CD4-positive, alpha-beta T cell (primary cell): ENCODE measurements at regions not wholly inside any gene's neighbourhood (a gene's known extent, or its start where the extent isn't known, plus 50 kb on each side); places are given as distances from the start of the nearest gene placed in this dataset.

Experiments
- ATAC-seq: fragments of 200-7000 bp; cut with Tn5 transposase; one replicate; pipeline ENCODE4 v1.10.0; 2022; ENCODE audit warnings: mild to moderate bottlenecking; ENCODE audit not compliant: poor library complexity
- CTCF ChIA-PET: fragments of 350-600 bp; sonication (Branson Sonifier 250); formaldehyde crosslinking; loops from one replicate; lab custom pipeline; 2021; ENCODE audit warnings: antibody characterized with exemption, inconsistent platforms; lab: Charles Lee
- POLR2A ChIA-PET: fragments of 350-600 bp; sonication (Branson Sonifier 250); formaldehyde crosslinking; loops from one replicate; lab custom pipeline; 2021; ENCODE audit warnings: antibody characterized with exemption, inconsistent platforms; lab: Charles Lee
- DNase-seq, 14 experiments: peaks; one replicate each; pipeline ENCODE4 v3.0.0-alpha.2; 2013 to 2020; ENCODE audit warnings: mixed read lengths in 2 of 14
- H3K27ac ChIP-seq, 2 donors: one replicate each; pipeline versions ENCODE4 v1.5.1 to v1.7.0; 2013; ENCODE audit warnings: low read length in 2 of 2, low read depth in 1 of 2, mild to moderate bottlenecking in 1 of 2
- H3K27me3 ChIP-seq, 2 experiments: 1 replicate in 1 of 2; 2 replicates in 1 of 2; pipeline versions ENCODE4 v1.6.1 to v1.7.0; 2013; ENCODE audit warnings: low read length in 2 of 2, control low read depth in 1 of 2, mild to moderate bottlenecking in 1 of 2, moderate library complexity in 1 of 2; ENCODE audit not compliant: insufficient read depth in 2 of 2, control insufficient read depth in 1 of 2
- H3K36me3 ChIP-seq: one replicate; pipeline ENCODE4 v1.6.1; 2013; ENCODE audit warnings: low read length, control low read depth; ENCODE audit not compliant: insufficient read depth
- H3K4me1 ChIP-seq: one replicate; pipeline ENCODE4 v1.6.1; 2013; ENCODE audit warnings: low read length, control low read depth; ENCODE audit not compliant: insufficient read depth
- H3K4me3 ChIP-seq: one replicate; pipeline ENCODE4 v1.5.1; 2013; ENCODE audit warnings: mild to moderate bottlenecking, low read length, moderate library complexity
- H3K9me3 ChIP-seq, 2 experiments: 1 replicate in 1 of 2; 2 replicates in 1 of 2; pipeline versions ENCODE4 v1.6.1 to v1.7.0; 2013; ENCODE audit warnings: low read length in 2 of 2, mild to moderate bottlenecking in 2 of 2, control low read depth in 1 of 2, moderate library complexity in 1 of 2; ENCODE audit not compliant: control insufficient read depth in 1 of 2, insufficient read depth in 1 of 2
- H3K27ac Mint-ChIP-seq: one replicate; pipeline ENCODE4 v1.8.0; 2020; ENCODE audit warnings: mixed read lengths
- H3K27me3 Mint-ChIP-seq: one replicate; pipeline ENCODE4 v1.8.0; 2021; ENCODE audit warnings: mixed read lengths
- H3K36me3 Mint-ChIP-seq: one replicate; pipeline ENCODE4 v1.8.0; 2021; ENCODE audit warnings: low read depth, mixed read lengths
- H3K4me1 Mint-ChIP-seq: one replicate; pipeline ENCODE4 v1.8.0; 2021; ENCODE audit warnings: low read depth, mixed read lengths
- H3K4me3 Mint-ChIP-seq: one replicate; pipeline ENCODE4 v1.8.0; 2020; ENCODE audit warnings: mild to moderate bottlenecking, mixed read lengths
- H3K9me3 Mint-ChIP-seq: one replicate; pipeline ENCODE4 v1.8.0; 2020; ENCODE audit warnings: mixed read lengths
- intact Hi-C, 2 experiments: fragments of 100-400 bp; cut with DNase I in 1 of 2; cut with micrococcal nuclease in 1 of 2; formaldehyde crosslinking; loops; one replicate each; pipeline versions ENCODE4 v1.15.1 to v1.9.0; 2023 to 2025; cut with DNase I, micrococcal nuclease
- TF ChIP-seq, protein P1 (sequence below): fragments of 200-600 bp; IDR thresholded peaks from one replicate; pipeline ENCODE4 v1.8.0; 2022; ENCODE audit warnings: antibody characterized with exemption, mild to moderate bottlenecking

DNA sequence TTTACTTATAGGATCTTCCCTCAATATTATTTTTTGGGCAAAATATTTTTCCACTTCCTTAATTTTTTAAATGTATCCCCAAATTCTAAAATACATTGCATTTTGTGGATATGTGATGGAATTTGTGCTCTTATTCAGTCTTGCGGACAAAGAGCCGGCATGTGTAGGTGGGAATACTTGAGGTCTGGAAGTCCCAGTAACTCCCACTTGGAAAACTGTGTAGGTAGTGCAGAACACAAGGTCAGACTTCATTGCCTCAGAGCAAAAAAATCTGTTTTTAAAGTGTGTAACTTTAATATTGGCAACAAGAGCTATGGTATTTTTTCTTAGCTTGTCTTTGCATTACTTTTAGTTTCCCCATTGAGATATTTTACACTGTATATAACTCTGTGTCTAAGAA lies 68.5 kb upstream of the SEMA3A start:
- intact Hi-C loops = no loop called here
- DNase-seq (no peak), ATAC-seq (no peak)
- Mint-ChIP-seq H3K4me1 (no peaks in the 10 kb centered on the region), H3K9me3 (no peaks in the 10 kb centered on the region), H3K36me3 (no peaks in the 10 kb centered on the region), H3K4me3 (no peak overlapping the region), H3K27ac (no peak overlapping the region), H3K27me3 (peaks cover 4% of the 10 kb centered on the region)
- Histone ChIP-seq H3K36me3 (no peaks in the 10 kb centered on the region), H3K27ac (no peak overlapping the region), H3K9me3 (peaks cover 0 to 11% of the 10 kb centered on the region in 2 experiments), H3K27me3 (no peaks in the 10 kb centered on the region), H3K4me1 (no peaks in the 10 kb centered on the region), H3K4me3 (no peak overlapping the region)
- TF ChIP-seq, protein P1, sequence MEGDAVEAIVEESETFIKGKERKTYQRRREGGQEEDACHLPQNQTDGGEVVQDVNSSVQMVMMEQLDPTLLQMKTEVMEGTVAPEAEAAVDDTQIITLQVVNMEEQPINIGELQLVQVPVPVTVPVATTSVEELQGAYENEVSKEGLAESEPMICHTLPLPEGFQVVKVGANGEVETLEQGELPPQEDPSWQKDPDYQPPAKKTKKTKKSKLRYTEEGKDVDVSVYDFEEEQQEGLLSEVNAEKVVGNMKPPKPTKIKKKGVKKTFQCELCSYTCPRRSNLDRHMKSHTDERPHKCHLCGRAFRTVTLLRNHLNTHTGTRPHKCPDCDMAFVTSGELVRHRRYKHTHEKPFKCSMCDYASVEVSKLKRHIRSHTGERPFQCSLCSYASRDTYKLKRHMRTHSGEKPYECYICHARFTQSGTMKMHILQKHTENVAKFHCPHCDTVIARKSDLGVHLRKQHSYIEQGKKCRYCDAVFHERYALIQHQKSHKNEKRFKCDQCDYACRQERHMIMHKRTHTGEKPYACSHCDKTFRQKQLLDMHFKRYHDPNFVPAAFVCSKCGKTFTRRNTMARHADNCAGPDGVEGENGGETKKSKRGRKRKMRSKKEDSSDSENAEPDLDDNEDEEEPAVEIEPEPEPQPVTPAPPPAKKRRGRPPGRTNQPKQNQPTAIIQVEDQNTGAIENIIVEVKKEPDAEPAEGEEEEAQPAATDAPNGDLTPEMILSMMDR = no peak
- POLR2A ChIA-PET = no interaction called here
- CTCF ChIA-PET = no interaction called here

DNA sequence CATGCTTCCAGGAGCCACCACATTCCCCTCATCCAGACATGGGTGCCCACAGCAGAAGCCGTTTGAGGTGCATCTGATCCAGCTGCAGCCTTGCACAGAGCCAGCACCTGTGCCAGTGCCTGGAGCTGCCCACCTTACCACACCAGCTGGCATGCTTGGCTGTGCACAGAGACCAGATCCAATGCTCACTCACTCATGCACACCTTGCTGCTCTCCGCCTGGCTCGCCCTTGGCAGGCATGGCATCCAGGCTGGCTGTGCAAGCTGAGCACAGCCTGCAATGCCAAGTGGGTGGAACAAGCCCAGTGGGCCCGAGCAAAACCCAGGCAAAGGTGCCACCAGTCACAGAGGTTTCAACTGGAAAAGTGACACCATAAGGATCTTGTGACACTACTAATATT lies 66.9 kb upstream of the SEMA3A start:
- Mint-ChIP-seq H3K27ac (no peak overlapping the region), H3K36me3 (no peaks in the 10 kb centered on the region), H3K4me3 (no peak overlapping the region), H3K9me3 (no peaks in the 10 kb centered on the region), H3K27me3 (peaks cover 4% of the 10 kb centered on the region), H3K4me1 (no peaks in the 10 kb centered on the region)
- no peak overlapping the region for H3K27ac ChIP-seq
- no peaks in the 10 kb centered on the region for H3K4me1 ChIP-seq
- TF ChIP-seq, protein P1 = no peak
- H3K9me3 ChIP-seq = peaks cover 0 to 11% of the 10 kb centered on the region in 2 experiments
- no peaks in the 10 kb centered on the region for H3K27me3 ChIP-seq
- no peaks in the 10 kb centered on the region for H3K36me3 ChIP-seq
- ChIA-PET CTCF (no interaction called here), POLR2A (no interaction called here)
- intact Hi-C loops = no loop called here
- no peak overlapping the region for H3K4me3 ChIP-seq
- no peak for DNase-seq
- no peak for ATAC-seq

DNA sequence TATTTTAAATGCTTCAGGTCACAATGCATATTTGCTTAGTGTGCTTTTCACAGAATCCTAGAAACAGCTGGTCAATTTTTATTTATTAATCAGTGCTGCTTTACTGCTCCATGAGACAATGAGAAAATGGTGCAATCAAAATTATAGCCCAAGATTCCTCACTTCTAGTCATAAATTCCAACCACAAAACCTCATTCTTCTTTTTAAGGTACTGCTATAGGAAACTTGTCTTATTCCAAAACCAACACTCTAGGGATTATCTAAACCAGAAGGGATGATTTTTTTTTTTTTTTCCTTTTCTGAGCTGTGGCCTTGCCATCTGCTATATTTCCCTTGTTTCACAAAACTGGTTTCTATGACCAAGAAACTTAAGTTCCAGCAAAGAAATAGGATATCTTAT lies 64.0 kb upstream of the SEMA3A start:
- H3K4me3 ChIP-seq = no peak overlapping the region
- CTCF ChIA-PET = no interaction called here
- H3K4me3 Mint-ChIP-seq = no peak overlapping the region

More for the DNA sequence above, 64.0 kb upstream of the SEMA3A start:
- Histone ChIP-seq H3K27ac (no peak overlapping the region), H3K36me3 (no peaks in the 10 kb centered on the region), H3K4me1 (no peaks in the 10 kb centered on the region), H3K9me3 (peaks cover 0 to 11% of the 10 kb centered on the region in 2 experiments), H3K27me3 (no peaks in the 10 kb centered on the region)
- intact Hi-C loops = no loop called here
- no peak overlapping the region for H3K27ac Mint-ChIP-seq
- no peaks in the 10 kb centered on the region for H3K9me3 Mint-ChIP-seq
- H3K36me3 Mint-ChIP-seq = no peaks in the 10 kb centered on the region
- ATAC-seq = no peak
- TF ChIP-seq, protein P1 = no peak
- POLR2A ChIA-PET = no interaction called here
- no peak for DNase-seq
- peaks cover 4% of the 10 kb centered on the region for H3K27me3 Mint-ChIP-seq
- H3K4me1 Mint-ChIP-seq = no peaks in the 10 kb centered on the region
